NCI-H510A (cell line): ENCODE measurements at regions not wholly inside any gene's neighbourhood (a gene's known extent, or its start where the extent isn't known, plus 50 kb on each side); places are given as distances from the start of the nearest gene placed in this dataset.
"Not testable (repeated sequence)": the region's sequence is repeated elsewhere in the genome, so short reads cannot be mapped to it uniquely, and the experiment has no call there.

ENCODE experiments used
- DNase-seq: peaks from one replicate; lab custom pipeline; 2025; lab: John Stamatoyannopoulos, UW

GRCh38 chr9:761793-762560 lies 79.5 kb upstream of the DMRT1 start:
- no peak for DNase-seq

GRCh38 chr9:763692-764091 lies 77.8 kb upstream of the DMRT1 start:
- DNase-seq = no peak

GRCh38 chr9:764105-764524 lies 77.4 kb upstream of the DMRT1 start:
- DNase-seq = peak; percentile 50

DNA sequence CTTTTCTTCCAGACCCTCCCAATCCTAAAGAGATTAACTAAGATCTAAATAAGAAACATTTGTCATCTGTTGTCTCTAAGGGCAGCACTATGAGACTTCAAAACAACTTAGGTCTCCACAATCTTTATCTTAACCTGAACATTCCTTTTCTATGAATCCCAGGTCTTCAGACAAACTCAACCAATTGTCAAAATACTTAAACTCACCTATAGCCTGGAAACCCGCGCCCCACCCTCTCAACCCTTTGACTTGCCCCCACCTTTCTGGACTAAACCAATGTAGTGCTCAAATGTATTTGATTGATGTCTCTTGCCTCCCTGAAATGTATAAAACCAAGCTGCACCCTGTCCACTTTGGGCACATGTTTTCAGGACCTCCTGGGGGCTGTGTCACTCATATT lies 76.5 kb upstream of the DMRT1 start:
- no peak for DNase-seq

DNA sequence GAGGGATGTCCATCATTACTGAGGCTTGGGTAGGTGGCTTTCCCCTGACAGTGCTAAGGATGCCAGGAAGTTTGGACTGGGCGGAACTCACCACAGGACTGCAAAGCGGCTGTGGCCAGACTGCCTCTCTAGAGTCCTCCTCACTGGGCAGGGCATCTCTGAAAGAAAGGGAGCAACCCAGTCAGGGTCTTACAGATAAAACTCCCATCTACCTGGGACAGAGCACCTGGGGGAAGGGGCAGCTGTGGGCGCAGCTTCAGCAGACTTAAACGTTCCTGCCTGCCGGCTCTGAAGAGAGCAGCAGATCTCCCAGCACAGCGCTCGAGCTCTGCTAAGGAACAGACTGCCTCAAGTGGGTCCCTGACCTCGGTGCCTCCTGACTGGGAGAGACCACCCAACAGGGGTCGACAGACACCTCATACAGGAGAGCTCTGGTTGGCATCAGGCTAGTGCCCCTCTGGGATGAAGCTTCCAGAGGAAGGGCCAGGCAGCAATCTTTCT lies 74.4 kb upstream of the DMRT1 start:
- not testable (repeated sequence) for DNase-seq

DNA sequence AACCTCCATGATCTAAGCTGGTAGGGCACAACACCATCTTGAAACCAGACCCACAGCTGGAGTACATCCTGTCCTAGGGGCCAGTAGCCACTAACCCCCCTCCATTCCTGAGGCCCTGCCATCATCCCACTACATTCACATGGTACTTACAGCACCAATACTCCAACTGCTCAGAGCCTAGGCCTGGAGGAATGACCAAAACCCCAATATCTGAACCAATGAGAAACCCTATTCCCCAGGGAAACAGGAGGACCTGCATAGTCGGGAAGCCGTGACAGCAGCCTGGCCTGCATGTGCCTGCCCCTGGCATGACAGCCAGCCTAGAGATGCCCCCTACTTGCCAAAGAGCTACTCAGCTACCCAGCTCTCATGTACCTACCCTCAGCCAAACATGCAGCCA lies 65.4 kb upstream of the DMRT1 start:
- no peak for DNase-seq

DNA sequence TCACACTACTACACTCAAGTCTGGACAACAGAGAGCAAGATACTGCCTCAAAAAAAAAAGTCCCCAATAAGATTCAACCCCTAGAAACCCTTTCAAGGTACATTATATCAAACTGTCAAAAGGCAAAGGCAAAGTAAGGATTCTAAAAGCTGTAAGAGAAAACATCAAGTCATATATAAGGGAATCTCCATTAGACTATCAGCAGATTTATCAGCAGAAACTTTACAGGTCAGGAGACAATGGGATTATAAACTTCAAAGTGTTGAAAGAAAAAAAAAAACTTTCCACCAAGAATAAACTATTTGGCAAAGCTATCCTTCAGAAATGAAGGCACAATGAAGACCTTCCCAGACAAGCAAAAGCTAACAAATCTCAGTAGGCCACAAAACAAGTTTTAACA lies 63.5 kb upstream of the DMRT1 start:
- DNase-seq = no peak

DNA sequence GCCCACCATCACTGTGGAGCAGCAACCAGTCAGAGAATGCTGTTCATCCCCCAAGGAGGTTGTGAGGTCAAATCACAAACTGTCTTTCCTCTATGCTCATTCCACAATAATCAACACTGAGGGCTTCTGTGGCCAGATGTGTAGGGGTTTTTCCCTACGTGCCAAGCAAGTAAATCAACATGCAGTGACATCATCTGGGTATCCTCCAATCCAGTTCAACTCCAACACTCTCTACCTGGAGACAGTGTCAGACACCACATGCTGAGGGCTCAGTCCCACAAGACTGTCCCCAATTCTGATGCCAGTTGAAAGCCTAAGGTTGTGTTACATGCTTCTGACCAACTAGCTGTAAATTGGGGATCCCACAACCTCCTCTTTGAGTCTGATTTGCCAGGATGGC lies 57.3 kb upstream of the DMRT1 start:
- no peak for DNase-seq

DNA sequence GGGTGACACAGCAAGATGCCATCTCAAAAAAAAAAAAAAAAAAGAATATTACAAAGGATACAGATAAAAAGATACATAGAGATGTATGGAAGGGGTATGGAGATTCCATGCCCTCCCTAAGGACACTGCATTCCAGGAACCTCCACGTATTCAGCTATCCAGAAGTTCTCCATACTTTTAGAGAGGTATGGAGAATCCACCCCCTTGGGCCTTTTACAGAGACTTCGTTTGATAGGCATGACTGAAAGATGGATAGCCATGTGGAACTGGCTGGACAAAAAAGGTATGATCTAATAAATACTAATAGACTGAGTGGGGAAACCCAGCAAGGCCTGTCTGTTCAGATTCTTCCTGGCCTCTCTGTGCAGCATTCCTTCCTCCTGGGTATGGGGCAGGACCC lies 56.6 kb upstream of the DMRT1 start:
- no peak for DNase-seq

- no peak for DNase-seq
Observed at GRCh38 chr9:785997-786396, 55.5 kb upstream of the DMRT1 start.

DNA sequence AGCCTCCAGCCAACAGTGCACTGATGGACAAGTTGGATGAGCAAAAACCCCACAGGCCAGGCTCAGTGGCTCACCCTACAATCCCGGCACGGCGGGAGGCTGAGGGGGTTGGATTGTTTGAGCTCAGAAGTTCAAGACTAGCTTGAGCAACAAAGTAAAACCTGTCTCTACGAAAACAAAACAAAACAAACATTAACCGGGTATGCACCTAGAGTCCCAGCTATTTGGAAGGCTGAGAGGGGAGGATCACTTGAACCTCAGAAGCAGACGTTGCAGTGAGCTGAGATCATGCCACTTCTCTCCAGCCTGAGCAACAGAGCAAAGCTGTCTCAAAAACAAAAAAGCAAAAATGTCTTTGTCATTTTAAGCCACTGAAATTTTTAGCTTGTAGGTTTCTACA lies 55.1 kb upstream of the DMRT1 start:
- no peak for DNase-seq

GRCh38 chr9:788777-789176 lies 52.7 kb upstream of the DMRT1 start:
- DNase-seq = no peak
